ENCODE measurements at regions not wholly inside any gene's neighbourhood (a gene's known extent, or its start where the extent isn't known, plus 50 kb on each side); places are given as distances from the start of the nearest gene placed in this dataset.

- TF ChIP-seq CTCF (IDR thresholded peaks at IDR 0.05; ENCODE audit: insufficient read depth, low read depth, low read length) (no peak), EZH2 (IDR thresholded peaks at IDR 0.05; ENCODE audit: insufficient read depth, low read length) (no peak)
Observed at GRCh38 chr7:25694211-25694610, 457.8 kb upstream of the NFE2L3 start.

All from astrocyte (in vitro differentiated cells and primary cell).